ENCODE measurements at regions not wholly inside any gene's neighbourhood (a gene's known extent, or its start where the extent isn't known, plus 50 kb on each side); places are given as distances from the start of the nearest gene placed in this dataset.

DNA sequence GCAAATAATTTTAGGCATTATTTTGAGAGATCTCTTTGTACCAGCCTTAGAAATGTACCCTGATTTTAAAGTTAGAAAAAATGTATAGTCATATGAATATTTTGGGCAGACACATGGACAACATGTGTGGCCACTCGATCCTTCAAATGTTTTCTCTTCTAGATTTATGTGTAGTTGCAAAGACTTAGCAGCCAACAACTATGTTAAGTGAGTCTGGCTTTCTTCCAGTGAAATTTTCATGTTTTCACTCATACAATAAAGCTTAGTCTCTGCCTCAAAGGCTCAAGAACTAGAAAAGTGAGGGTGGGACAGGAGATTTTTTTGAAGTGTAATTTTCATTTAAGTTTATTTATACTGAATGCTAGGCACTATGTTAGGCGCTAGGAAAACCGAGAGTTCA, 207.7 kb upstream of the DACH1 start:
- DNase-seq = no peak

DNA sequence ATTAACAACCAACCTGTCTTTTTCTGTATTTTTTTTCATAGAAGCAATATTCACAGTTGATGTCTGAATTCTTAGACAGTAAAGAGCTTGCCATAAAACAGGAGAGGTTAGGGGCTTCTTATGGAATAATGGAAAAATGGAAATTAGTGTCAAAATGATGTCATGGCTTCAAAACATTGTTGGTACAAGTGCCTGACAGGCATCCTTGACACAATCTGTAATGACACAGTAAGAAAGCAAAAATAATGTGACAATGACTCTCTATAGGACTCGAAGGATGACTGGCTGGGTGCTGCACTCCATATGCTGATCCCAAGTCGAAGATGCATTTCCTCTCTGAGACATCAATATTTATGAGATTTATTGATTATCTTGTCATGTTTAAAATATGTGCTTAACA, 205.3 kb upstream of the DACH1 start:
- no peak for DNase-seq

DNA sequence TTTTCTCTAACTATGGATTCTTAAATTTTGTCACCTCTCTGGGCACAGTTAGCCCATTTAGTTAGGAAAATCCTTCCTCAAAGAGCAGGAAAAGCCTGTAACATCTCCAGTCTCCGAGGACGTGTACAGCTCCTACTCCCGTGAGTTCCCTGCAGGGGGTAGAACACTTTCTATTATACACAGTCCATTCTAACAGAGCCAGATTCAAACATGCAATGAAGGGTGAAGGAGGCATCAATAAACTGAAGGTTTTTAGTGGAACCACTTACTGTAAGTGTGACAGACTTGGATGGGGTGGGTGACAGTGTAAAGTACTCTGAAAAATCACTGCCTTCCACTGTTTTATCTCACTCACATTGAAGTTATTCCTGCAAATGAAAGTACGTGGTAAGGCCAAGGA, 204.7 kb upstream of the DACH1 start:
- DNase-seq = no peak

DNA sequence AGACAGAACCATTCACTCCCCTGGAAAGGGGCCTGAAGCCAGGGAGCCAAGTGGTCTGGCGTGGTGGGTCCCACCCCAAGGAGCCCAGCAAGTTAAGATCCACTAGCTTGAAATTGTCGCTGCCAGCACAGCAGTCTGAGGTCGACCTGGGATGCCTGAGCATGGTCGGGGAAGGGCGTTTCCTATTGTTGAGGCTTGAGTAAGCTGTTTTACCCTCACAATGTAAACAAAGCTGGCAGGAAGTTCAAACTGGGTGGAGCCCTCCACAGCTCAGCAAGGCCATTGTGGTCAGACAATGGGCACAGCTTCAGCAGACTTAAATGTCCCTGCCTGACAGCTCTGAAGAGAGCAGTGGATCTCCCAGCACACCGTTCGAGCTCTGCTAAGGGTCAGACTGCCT, 195.6 kb upstream of the DACH1 start:
- DNase-seq = no peak

DNA sequence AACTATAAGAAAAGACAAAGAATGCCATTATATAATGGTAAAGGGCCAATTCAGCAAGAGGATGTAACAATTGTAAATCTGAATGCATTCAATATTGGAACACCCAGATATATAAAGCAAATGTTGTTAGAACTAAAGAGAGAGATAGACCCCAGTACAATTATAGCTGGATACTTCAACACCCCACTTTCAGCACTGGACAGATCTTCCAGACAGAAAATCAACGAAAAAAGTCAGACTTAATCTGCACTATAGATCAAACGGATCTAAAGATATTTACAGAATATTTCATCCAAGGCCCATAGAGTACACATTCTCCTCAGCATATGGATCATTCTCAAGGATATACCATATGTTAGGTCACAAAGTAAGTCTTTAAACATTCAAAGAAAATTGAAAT, 194.6 kb upstream of the DACH1 start:
- DNase-seq = no peak

DNA sequence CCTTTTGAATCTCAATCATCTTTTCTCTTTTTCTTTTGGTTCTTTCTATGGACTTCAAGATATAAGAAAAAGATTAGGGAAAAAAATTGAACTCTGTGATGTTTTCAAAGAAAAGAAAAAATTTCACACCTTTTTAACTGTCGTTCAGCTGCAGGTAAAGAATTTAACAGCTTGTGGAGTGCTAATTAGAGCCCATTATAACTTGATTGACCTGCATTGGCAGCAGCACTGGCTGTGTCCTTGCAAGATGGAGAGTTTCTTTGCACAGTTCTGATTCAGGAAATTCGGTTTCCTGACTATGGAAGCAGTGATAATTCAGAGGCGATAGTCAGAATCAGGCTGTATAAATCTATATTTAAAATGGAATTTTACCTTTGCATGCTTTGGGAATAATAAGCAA, 183.2 kb upstream of the DACH1 start:
- DNase-seq = no peak

DNA sequence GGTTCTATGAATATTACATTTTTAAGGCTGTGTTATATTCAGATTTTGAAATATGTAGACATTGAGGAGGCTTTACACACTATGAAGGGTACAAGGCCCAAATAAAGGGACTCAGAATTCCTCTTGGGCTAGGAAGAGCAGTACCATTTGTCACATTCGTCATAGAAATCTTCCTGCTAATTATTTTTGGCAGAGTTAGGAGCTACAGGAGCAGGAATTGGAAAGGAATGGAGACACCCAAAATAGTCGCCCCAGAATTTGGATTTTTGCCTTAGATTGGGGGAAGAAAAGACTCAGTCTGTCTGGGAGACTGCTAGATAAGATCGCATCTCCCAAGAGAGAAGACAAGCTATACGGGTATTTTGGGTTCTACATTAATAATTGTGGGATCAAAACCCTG, 176.4 kb upstream of the DACH1 start:
- no peak for DNase-seq

DNA sequence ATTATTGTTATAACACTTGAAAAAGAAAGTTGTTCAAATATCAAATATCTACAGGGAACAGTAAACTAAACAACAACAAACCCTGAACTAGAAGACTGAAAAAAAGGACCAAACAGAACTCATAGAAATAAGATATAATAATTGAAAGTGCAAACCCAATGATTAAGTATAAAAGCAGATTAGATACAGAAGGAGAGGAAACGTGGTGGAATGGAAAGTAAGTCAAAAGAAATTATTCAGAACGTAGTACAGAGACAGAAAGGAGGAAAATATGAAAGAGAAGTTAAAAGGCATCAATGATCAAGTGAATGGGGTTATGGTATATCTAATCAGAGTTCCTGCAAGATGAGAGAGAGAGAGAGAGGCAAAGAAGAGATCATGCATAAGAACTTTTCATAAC, 174.2 kb upstream of the DACH1 start:
- no peak for DNase-seq

DNA sequence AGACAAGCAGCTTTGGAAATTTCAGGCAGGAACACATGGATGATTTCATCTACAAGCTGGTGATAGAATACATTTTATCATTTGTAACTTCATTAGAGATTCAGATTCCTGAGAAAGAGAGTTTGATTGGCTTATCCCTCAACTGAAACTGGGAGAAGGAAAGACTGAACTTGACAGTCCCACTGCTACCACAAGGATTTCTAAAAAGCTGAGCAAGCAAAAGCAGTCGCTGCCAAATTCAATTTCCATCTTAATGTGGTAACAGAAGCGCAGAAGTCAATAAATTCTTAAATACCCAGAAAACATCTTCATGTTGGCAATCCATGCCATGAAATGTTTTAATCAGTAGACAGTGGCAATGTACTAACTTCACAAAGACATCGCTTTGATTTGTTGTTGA, 172.1 kb upstream of the DACH1 start:
- DNase-seq = no peak

DNA sequence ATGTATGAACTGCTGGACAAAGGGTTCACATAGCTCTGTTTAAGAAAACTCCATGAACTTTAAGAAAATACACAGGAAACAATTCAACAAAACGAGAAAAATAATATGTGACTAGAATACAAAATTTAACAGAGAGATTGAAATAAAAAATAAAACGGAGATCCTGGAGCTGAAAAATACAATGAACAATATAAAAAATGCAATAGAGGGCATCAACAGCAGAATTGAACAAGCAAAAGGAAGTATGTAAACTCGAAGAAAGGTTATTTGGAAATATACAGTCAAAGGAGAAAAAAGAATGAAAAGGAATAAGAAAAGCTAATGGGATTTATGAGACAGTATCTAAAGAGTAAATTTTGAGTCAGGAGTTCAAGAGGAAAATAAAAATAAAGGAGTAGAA, 163.0 kb upstream of the DACH1 start:
- no peak for DNase-seq

DNA sequence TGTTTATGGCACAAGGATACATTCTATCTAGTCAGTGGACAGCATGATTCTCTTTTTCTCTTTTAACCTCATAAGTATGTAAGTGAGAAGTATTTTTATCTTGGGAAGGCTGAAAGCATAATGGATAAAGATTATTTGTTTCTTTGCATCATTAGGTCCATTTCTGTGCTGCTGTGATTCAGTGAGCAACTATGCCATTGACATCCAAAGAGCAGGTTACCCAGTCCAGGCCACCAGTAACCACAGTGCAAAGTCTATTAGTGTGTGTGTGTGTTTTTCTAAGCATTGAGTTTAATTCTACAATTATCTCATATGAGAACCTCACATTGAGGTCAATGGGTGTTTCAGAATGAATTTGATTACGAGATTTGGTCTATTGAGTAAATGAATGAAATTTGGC, 158.8 kb upstream of the DACH1 start:
- no peak for DNase-seq

DNA sequence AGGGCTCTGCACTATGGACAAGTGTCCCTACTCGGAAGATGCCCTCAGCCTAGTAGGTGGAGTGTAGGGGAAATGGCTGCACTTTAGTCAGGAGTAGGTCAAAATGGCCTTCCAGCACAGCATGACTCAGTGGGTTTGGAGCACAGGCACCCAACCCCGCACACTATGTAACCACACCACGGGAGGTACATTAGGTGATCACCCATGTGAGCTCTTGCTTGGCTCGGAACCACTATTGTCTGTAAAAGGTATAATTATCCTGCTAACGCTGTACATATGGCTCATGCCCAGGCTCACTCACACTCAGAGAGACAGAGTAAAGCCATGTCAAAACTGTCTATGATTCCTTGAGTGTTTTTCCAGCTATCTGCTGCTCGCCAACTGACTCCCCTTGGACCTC, 156.9 kb upstream of the DACH1 start:
- no peak for DNase-seq

DNA sequence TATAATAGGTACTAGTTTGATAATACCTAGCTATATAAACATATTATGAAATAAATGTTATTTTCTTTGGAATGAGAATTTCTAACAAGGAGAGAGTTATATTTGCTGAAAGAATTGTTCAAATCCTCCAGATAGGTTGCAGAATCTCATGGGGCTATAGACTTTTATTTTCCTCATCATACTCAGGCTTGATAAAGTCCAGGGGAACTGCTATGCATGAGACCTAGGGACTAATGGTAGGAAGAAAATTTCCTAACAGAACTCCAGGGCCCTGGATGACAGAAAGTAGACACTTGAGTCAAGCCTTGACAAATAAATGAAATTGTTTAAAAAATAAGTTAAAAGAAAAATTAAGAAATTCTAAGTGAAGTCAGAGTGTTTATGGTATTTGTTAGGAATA, 138.5 kb upstream of the DACH1 start:
- DNase-seq = no peak

DNA sequence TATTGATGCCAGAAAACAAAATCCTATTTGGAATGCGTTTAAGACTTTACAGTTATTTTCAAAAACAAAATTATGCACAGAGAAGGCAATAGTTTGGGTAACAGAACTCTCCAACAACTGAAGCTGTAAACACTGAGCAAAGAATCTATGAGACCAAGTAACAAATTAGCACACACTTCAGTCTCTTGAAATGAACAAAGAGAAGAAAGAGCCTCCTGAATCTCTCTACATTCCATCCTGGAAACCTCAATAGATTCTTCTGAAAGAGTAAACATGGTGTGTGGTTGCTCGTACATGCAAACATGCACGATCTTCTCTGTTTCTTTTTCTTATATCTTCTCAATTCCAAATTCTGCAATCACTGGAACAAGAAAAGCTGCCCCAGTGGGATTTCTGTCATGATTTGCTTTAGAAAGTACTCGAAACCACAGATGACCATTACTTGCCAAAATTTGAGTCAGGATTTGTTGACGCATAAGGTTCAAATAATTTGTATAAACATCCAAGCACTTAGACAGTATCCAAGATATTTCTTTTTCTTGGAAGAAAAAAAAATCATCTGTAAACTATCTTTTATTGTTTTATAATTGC, 137.9 kb upstream of the DACH1 start:
- DNase-seq = no peak

DNA sequence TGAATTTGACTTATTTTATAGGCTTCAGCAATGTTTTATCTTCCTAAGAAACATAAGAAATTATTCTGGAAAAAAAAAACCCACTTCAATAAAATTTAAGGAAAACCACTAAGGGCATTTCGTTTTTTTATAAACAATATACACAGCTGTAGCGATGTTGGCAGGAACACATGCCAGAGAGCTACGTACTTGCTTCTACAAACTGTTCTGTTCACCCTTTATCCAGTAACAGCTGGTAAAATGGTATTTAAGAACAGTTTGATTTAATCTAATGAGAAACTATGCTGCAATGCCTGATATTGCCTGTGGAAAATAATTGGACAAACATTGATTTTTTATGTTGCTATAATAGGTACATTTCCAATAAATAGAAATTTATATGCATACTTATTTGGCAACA, 137.2 kb upstream of the DACH1 start:
- no peak for DNase-seq

DNA sequence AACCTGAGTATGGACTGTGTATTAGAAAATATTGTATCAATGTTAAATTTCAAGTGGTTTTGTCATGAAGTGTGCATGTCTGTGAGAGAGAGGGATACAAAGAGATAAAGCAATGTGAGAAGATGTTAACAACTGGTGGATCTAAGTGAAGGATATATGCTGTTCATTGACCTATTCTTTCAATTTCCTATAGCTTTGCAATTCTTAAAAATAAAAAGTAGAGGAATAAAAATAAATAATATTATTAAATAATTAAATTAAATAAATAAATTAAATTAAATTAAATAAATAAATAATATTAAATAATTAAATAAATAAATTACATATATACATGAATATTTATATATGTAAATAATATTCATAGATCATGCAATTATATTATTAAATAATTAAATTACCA, 131.2 kb upstream of the DACH1 start:
- no peak for DNase-seq

DNA sequence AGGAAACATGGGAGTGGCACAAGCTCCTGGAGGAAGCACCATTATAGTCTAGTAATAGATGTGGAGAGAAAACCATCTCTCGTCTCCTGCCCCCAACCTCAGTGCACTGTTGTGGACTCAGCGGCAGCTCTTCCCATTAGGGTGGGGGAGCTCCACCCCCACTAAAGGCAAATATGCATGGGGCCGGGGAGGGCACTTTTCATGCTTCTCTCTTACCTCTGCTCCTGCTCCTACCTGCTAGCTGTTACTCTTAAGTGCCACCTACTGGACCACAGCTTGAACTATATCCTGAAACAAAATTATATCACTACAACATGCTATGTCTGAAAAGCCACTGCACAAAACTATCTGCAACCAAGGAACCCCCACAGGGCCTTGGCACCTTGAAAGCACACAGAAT, 112.6 kb upstream of the DACH1 start:
- no peak for DNase-seq

DNA sequence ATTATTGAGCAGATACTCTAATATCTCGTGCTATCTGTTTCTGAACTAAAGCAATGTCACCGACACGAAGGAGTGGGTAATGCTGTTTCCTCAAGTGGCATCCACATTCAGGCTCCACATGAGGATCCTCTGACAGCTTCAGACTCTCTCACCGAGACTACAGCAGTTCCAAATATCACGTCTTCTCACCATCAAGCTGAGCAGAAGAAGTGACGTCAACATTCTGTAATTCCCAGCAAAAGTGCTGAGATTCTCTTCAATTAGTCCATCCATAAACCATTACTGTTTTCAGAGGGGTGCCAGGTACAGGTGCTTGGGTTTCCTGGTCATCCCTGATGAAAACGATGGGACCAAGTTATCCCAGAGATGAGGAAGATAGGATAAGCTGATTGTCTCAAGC, 110.0 kb upstream of the DACH1 start:
- no peak for DNase-seq

DNA sequence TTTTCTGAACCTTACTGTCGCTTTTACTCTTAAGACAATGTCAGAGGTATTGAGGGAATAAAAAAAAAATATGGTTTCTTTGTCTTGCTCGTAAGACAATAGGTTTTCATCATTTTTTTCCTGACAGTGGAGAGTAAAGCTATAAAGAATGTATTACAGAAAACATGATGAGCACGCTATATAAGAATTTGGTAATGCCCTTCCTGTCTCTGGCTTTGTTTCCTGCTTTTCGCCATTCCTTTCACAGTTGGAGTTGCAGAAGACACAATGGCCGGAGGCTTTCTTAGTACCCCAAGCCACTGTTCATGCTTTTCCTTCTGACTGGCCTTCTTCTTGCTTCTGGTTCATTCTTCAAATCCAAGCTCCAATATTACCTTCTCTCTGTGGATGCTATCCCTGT, 101.0 kb upstream of the DACH1 start:
- no peak for DNase-seq

DNA sequence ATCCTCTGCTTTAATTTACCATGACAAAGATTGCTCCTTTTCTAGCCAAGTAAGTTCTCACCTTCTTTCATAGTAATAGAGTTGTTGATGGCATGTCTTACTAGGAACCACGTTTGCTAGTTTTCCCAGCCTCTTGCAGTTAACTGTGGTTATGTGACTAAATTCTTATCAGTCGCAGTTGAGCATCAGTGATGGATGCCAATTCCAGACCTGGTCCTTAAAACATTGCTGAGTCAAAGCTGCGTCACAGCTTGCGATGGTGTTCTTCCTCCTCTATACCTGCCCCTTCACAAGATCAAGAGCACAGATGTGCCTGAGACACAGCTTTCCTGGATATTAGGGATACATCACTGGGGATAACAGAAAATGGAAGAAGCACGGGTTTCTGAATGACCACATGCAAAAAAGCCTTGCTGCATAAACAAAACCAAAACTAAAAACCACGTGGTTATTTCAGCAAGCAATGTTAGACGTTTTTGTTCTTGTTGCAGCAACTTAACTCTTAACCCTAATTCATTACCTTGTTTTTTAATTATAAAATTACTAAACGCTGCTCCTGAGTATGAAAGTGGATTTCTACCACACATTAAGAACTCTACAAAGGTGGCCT, 97.6 kb upstream of the DACH1 start:
- DNase-seq = no peak

DNA sequence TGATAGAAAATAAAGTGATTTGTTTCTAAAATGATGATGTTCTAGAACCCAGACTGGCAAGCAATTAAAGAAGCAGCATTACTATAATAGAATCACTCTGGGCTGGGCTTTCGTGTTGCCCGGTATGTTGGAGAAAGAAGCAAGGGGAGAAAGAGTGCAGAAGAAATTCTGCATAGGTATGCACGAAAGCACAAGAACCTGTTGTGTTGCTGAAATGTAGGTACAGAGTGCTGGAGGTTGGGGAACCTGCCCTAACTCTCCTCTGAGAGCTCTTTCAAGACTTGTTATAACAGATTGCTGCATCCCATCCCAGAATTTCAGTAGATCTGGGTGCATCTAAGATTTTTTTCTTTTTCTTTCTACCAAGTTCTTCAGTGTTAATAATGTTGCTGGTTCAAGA, 95.7 kb upstream of the DACH1 start:
- DNase-seq = no peak

DNA sequence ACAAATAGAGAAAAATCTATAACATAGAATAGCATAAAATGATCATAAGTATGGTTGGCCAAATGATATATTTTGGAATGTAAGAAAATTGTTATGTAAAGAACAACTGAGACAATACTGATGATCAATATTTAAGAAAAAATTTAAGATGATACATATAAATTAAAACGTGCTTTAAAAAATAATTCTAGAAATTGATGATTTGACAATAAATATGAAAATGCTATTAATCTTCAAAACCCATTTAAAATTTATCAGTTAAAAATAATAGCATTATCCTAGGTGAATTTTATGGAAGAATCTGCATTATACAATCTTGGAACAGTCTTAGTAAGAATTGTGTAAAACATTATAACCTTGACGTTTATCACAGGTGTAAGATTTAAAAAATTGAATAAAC, 95.1 kb upstream of the DACH1 start:
- no peak for DNase-seq

DNA sequence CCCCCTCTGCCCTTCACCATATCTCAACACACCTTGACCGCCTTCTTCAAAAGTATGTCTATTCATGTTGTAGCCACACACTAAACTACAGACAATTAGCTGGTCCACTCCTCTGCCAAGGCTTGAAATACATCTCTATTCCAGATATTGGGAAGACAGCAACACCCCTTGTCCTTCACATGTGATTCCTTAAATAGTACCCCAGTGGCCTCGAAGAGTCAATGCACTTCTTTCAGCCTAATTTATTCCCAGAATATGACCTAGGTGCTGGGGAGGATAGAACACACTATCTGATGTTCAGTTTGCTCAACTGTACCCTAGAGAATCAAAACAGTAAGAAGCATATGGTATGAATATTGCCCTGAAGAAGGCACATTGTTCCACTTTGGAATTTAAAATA, 82.4 kb upstream of the DACH1 start:
- no peak for DNase-seq

DNA sequence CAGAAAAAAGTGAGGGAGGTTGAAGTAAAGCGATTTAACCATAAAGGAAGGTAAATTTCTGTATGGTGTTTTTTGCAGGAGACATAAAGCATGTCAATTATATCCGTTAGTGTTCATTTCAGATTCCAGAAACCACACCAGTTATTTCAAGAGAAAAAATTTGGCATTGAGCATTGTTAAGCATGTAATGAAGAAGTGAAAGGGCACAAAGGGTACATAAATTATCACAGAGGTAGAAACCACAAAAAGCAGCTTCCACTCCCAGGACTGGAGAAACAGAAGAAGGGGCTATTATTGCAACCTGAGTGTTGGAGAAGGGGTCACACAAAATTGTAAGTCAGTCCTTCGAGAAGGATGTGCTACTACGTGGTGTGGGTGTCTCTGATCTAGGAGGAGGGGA, 72.2 kb upstream of the DACH1 start:
- no peak for DNase-seq

DNA sequence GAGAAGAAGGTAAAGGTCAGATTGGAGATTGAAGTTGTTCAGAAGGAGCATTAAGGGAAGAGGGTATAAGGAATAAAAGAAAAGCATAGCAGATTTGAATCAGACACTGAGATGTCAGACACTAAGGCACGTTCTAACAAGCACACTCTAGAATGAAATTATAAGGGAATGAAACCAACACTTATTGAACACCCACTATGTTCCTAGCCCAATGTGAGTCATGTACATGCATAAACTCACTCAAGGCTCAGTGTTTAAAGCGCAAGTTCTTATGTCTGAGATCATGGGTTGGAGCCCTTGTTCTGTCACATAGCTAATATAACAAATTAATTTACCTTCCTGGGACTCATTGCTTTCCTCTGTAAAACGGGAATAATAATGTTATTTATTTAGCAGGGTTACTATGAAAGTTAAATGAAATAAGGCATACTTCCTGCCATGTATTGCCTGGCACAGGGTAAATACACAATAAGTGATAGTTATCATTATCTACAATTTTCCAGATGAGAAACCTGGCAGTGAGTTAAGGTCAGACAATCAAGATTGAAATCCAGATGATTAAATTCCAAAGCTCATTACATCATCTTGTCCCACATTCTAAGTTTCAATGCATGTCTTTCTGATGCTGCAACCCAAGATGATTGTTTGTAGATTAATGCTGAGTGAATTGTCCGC, 68.3 kb upstream of the DACH1 start:
- DNase-seq = no peak
